ENCODE measurements at regions not wholly inside any gene's neighbourhood (a gene's known extent, or its start where the extent isn't known, plus 50 kb on each side); places are given as distances from the start of the nearest gene placed in this dataset.

DNA sequence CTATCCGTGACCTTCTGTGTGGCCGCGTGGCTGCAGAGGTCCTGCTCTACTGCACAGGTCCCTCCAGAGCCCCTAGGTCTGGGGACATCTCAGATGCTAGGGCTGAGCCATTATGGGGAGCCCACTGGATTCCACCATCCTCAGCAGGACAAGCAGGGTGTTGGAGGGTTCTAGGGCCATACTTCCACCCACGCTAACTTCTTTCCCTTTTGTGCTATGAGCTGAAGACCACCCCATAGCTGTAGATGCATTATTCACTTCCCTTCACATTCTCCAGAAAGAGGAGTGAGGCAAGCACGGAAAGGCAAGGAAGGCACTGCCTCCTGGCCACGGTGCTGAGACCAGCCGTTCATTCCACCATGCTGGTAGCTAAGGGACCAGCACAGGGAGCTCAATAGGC lies 149.5 kb upstream of the MYCN start:
- TF ChIP-seq, protein P1, sequence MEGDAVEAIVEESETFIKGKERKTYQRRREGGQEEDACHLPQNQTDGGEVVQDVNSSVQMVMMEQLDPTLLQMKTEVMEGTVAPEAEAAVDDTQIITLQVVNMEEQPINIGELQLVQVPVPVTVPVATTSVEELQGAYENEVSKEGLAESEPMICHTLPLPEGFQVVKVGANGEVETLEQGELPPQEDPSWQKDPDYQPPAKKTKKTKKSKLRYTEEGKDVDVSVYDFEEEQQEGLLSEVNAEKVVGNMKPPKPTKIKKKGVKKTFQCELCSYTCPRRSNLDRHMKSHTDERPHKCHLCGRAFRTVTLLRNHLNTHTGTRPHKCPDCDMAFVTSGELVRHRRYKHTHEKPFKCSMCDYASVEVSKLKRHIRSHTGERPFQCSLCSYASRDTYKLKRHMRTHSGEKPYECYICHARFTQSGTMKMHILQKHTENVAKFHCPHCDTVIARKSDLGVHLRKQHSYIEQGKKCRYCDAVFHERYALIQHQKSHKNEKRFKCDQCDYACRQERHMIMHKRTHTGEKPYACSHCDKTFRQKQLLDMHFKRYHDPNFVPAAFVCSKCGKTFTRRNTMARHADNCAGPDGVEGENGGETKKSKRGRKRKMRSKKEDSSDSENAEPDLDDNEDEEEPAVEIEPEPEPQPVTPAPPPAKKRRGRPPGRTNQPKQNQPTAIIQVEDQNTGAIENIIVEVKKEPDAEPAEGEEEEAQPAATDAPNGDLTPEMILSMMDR (IDR thresholded peaks at IDR 0.05; ENCODE audit: low read depth, low read length): no peak
- Histone ChIP-seq H3K9me3 (ENCODE audit: control insufficient read depth, insufficient read depth, low read length) (peaks cover 28% of the 10 kb centered on the region), H3K4me3 (ENCODE audit: low read depth, low read length) (no peak overlapping the region), H3K27ac (ENCODE audit: low read depth, low read length) (no peak overlapping the region), H3K27me3 (ENCODE audit: control insufficient read depth, insufficient read depth, low read length) (no peaks in the 10 kb centered on the region)
- no peak for DNase-seq (ENCODE audit: low read depth, low spot score)
- ChIA-PET CTCF (no interaction called here), POLR2A (no interaction called here)

DNA sequence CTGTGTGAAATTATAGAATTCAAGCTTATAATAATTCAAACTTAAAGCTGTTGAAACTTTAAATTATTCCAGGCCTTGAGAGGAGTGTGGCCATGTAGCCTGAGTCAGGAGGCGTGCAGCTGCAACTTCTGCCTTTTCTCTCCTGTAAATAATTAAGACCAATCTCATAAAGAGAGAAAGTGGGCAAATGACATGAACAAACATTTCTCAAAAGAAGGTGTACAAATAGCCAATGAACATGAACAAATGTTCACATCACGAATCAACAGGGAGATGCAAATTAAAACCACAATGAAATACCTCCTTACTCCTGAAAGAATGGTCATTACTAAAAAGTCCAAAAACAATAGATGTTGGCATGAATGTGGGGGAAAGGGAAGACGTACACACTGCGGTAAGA lies 149.1 kb upstream of the MYCN start:
- TF ChIP-seq, protein P1 (IDR thresholded peaks at IDR 0.05; ENCODE audit: low read depth, low read length): no peak
- ChIA-PET CTCF (no interaction called here), POLR2A (no interaction called here)
- no peak overlapping the region for H3K27ac ChIP-seq (ENCODE audit: low read depth, low read length)
- H3K9me3 ChIP-seq (ENCODE audit: control insufficient read depth, insufficient read depth, low read length): peaks cover 24% of the 10 kb centered on the region
- DNase-seq (ENCODE audit: low read depth, low spot score): no peak
- no peak overlapping the region for H3K4me3 ChIP-seq (ENCODE audit: low read depth, low read length)
- H3K27me3 ChIP-seq (ENCODE audit: control insufficient read depth, insufficient read depth, low read length): no peaks in the 10 kb centered on the region

- TF ChIP-seq, protein P1 (IDR thresholded peaks at IDR 0.05; ENCODE audit: low read depth, low read length): no peak
- no peak for DNase-seq (ENCODE audit: low read depth, low spot score)
- Histone ChIP-seq H3K27me3 (ENCODE audit: control insufficient read depth, insufficient read depth, low read length) (no peaks in the 10 kb centered on the region), H3K9me3 (ENCODE audit: control insufficient read depth, insufficient read depth, low read length) (peaks cover 28% of the 10 kb centered on the region), H3K4me3 (ENCODE audit: low read depth, low read length) (no peak overlapping the region), H3K27ac (ENCODE audit: low read depth, low read length) (no peak overlapping the region)
- POLR2A ChIA-PET: no interaction called here
- CTCF ChIA-PET: no interaction called here
Observed at GRCh38 chr2:15792331-15792730, 148.0 kb upstream of the MYCN start.

GRCh38 chr2:15793078-15793913 lies 147.1 kb upstream of the MYCN start:
- no peak for DNase-seq (ENCODE audit: low read depth, low spot score)
- Histone ChIP-seq H3K9me3 (ENCODE audit: control insufficient read depth, insufficient read depth, low read length) (peaks cover 33% of the 10 kb centered on the region), H3K27ac (ENCODE audit: low read depth, low read length) (no peak overlapping the region), H3K4me3 (ENCODE audit: low read depth, low read length) (no peak overlapping the region), H3K27me3 (ENCODE audit: control insufficient read depth, insufficient read depth, low read length) (no peaks in the 10 kb centered on the region)
- POLR2A ChIA-PET: no interaction called here
- TF ChIP-seq, protein P1 (IDR thresholded peaks at IDR 0.05; ENCODE audit: low read depth, low read length): no peak
- CTCF ChIA-PET: no interaction called here

- TF ChIP-seq, protein P1 (IDR thresholded peaks at IDR 0.05; ENCODE audit: low read depth, low read length): no peak
- no peak for DNase-seq (ENCODE audit: low read depth, low spot score)
- CTCF ChIA-PET: no interaction called here
- POLR2A ChIA-PET: no interaction called here
- no peak overlapping the region for H3K4me3 ChIP-seq (ENCODE audit: low read depth, low read length)
- no peaks in the 10 kb centered on the region for H3K27me3 ChIP-seq (ENCODE audit: control insufficient read depth, insufficient read depth, low read length)
- H3K9me3 ChIP-seq (ENCODE audit: control insufficient read depth, insufficient read depth, low read length): peaks cover 26% of the 10 kb centered on the region
- no peak overlapping the region for H3K27ac ChIP-seq (ENCODE audit: low read depth, low read length)
Observed at GRCh38 chr2:15793978-15794377, 146.4 kb upstream of the MYCN start.

All from AG04450 (cell line).